ENCODE measurements at regions not wholly inside any gene's neighbourhood (a gene's known extent, or its start where the extent isn't known, plus 50 kb on each side); places are given as distances from the start of the nearest gene placed in this dataset.

DNA sequence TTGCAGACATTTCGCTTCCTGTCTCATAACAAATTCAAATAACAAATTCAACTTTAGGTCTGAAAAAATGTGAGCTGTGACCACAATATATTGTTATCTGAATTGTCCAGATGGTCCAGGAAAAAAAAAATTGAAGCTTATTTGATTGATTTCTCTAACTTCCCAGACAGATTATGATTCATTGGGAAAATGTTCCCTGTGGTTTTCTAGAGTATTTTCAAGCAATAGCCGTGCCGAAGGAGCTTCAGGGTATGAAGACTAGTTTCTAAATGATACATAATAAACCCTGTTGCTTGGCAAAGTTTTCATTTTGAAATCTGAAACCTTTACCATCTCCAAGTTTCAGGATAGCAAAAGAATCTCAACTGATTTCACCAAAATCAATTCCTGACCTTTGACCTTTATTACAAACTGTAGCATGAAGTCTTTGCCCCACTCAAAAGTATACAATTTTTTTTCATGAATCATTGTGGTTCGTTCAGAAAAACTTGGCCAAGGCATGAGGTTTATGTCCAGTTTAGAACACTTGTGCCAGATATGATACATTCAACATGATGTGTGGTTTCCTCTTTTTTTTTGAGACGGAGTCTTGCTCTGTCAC is 109.9 kb downstream of the JCAD start:
- no peak for TF ChIP-seq YY1 (IDR thresholded peaks at IDR 0.05; ENCODE audit: insufficient read depth, insufficient read length)
- no peak for TF ChIP-seq ZNF274 (IDR thresholded peaks at IDR 0.05; ENCODE audit: low read depth, low read length)
- TF ChIP-seq SUZ12 (IDR thresholded peaks at IDR 0.05; ENCODE audit: extremely low read depth, insufficient read depth, insufficient read length) = no peak
